HG03064 (cell line): ENCODE measurements at regions not wholly inside any gene's neighbourhood (a gene's known extent, or its start where the extent isn't known, plus 50 kb on each side); places are given as distances from the start of the nearest gene placed in this dataset.

Experiments
- ATAC-seq: cut with Tn5 transposase; IDR thresholded peaks from one replicate; pipeline ENCODE4 v1.9.1; 2021; ENCODE audit warnings: low read depth; ENCODE audit not compliant: unreplicated experiment

DNA sequence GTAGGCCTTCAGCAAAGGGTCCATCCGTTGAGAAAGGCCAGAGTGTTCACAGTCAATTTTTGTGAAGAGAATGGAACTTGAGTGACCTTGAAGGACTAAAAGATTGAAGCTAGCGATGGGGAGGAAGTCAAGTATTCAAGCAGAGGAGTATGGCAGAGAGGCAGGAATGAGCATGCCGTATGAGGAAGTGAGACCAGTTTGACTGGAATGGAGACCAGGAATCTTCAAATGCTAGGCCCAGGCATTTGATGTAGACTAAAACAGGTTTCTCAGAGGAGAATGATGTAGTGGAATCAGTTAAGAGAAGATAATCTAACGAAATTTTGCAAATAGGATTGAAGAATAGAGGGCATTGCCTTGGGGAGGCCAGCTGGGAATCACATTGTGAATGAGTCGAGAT lies 90.4 kb upstream of the SEMA6A start:
- ATAC-seq = no peak

DNA sequence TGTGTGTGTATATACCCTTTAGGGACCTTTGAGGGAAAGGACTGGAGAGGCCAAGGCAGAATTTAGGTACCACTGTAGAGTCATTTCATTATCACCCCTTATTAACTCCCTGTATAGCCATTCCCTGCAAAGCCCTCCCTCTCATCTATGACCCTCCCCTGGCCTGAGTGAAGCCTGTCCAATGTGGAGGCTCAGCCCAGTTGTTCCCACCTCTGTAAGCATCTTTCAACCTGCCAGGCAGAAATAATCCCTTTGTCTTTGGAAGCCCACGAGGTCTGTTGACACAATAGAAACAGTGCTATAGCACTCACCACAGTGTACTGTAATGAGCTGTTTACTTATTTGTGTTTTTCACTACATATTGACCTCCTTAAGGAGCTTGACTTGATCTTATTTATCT lies 88.5 kb upstream of the SEMA6A start:
- ATAC-seq = no peak

DNA sequence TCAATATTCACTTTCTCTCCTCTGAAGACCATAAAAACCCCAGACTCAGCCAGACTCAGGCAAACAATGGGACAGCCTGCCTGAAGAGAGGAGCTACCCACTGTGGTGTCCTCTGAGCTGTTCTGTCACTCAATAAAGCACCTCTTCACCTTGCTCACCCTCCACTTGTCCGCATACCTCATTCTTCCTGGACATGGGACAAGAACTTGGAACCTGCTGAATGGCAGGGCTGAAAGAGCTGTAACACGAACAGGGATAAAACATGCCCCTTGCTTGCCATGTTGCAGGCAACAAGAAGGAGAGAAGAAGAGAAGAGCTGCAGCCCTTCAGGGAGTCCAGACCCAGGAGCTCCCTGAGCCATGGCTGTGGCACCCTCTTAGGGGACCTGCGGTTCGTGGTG lies 86.8 kb upstream of the SEMA6A start:
- no peak for ATAC-seq

GRCh38 chr5:116660929-116661328 lies 86.3 kb upstream of the SEMA6A start:
- ATAC-seq = no peak

DNA sequence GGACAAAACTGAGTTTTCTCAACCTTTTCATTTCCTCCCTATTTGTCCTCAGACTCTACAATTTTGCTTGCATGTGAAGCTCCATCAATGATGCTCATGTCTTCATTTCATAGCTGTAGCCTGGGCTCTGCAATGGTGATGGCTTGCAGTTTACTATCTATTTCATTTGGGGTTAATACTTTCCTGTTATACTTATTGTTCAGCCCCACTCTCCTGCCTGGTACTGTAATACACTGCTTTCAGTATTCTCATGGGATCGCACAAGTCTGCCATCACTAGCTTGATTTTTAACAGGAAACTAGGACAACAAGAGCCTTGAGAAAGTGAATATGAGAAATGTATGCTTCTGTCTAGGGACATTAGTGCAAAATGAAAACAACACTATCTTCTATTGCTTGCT lies 84.2 kb upstream of the SEMA6A start:
- ATAC-seq = no peak

GRCh38 chr5:116658141-116658540 lies 83.5 kb upstream of the SEMA6A start:
- no peak for ATAC-seq

- no peak for ATAC-seq
Observed at GRCh38 chr5:116655431-116655830, 80.8 kb upstream of the SEMA6A start.

DNA sequence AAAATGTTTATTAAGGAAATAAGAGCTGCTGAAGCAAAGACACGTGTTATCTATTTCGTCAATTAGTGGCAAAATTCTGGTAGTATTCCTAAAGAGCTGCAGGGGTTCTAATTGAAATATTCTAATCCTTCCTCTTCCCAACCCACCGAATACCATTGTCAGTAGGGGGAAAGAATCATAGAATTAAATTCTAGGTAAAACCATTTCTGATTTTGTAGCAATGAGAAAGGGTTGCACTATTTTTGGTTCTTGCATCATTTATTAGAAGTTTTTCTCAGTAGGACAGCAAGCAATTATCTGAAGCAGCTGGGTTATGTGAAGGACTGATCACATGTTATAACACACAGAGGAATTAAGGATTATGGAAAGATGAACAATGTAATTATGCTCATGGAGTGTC lies 80.3 kb upstream of the SEMA6A start:
- ATAC-seq = no peak

DNA sequence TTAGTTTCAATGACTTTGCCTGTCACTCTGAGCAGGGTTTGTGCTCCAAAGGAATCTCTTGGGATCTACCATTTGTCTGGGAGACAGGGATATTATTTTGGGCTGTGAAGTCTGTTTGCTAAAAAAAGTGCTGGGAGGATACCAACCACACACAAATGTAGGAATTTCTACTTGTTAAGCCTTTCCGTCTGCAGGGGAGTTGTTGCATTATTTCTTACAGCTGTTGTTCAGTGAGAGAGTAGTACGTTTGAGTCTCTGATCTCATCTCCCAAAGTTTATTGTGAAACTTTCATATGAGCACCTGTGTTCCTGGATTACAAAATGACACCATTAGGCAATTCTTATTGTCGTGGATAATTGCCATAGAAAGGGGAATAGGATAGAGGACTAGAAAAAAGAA lies 78.3 kb upstream of the SEMA6A start:
- no peak for ATAC-seq

- peak; percentile 79 for ATAC-seq
Observed at GRCh38 chr5:116652196-116652729, 77.6 kb upstream of the SEMA6A start.

GRCh38 chr5:116651653-116652052 lies 77.0 kb upstream of the SEMA6A start:
- ATAC-seq = no peak

- ATAC-seq = no peak
Observed at GRCh38 chr5:116650964-116651363, 76.3 kb upstream of the SEMA6A start.

DNA sequence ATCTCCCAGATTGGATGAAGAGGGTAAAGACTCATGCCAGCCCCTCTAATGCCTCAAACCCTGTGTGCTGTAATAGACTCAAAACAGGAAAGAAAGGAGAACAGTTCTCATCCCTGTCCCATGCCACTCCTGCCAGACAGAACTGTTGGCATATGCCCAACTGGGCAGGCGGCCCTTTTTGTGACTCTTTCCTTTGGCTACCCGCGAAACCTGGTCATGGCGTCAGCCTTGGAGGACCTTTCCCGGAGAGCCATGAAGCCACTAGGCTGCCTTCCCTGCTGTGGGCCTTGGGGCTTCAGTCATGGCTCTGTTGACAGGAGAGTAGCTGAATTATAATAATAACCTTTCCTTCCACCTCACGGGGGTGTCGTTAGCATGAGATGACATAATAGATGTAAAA lies 75.9 kb upstream of the SEMA6A start:
- no peak for ATAC-seq

- no peak for ATAC-seq
Observed at GRCh38 chr5:116646611-116647289, 72.1 kb upstream of the SEMA6A start.

DNA sequence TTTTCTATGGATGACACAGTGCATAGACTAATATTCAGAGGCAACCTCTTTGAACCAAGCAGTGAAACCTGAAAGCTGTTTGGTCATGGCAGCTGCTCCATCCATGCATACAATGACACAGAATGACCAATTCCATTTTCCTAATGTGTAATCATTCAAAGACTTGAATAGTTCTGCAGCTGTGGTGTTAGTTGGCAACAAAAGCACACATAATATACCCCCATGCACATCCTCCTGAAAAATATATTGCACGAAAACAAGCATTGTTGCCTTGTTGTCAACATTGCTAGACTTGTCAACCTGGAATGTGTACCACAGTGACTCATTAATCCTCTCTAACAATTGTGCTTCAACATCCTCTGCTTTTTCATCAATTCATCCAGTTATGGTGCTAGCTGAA lies 71.0 kb upstream of the SEMA6A start:
- ATAC-seq = peak; percentile 71

DNA sequence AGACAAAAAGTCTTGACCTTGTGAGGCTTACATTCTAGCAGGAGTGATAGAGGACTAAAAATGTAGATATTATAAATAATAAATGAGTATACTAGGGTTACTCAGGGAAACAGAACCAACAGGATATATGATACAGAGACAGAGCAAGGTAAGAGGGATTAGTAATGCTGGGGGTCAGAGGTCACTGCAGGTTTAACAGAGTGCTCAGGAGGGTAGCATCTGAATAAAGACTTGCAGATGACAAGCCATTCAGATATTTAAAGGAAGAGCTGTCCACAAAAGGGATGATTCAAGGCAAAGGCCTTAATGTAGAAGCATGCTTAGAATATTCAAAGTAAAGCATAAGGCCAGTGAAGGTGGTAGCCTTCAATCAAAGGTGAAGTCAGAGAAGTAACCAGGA lies 65.6 kb upstream of the SEMA6A start:
- ATAC-seq = no peak

DNA sequence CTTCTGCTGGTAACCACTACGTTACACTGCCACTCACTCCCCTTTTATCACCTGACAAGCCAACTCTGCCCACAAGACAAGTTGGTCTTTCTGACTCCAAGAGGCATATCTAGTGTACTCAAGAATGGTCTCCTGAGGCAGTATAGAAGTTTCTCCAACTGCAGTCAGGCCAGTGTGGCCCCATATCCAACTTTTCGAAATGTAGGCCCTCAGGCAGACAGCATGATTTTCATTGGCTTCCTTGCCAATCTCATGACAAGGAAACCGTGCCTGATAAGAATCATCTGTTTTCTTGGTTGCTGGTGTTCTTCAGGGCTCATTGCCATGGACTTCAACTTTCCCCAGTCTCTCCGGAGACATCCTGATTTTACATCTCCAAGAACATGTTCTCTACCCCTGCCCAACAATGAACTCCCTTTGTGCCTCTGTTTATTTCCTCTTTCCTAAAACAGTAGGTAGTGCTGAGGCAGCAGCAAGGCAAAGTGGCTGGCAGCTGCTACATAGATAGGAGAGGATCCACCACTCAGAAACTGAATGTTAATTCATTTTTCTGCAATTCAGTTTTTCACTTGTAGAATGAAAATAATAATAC lies 62.6 kb upstream of the SEMA6A start:
- ATAC-seq = no peak

- no peak for ATAC-seq
Observed at GRCh38 chr5:116632890-116633289, 58.3 kb upstream of the SEMA6A start.

GRCh38 chr5:116631147-116631546 lies 56.5 kb upstream of the SEMA6A start:
- ATAC-seq = no peak

- ATAC-seq = no peak
Observed at GRCh38 chr5:116629168-116629567, 54.5 kb upstream of the SEMA6A start.

DNA sequence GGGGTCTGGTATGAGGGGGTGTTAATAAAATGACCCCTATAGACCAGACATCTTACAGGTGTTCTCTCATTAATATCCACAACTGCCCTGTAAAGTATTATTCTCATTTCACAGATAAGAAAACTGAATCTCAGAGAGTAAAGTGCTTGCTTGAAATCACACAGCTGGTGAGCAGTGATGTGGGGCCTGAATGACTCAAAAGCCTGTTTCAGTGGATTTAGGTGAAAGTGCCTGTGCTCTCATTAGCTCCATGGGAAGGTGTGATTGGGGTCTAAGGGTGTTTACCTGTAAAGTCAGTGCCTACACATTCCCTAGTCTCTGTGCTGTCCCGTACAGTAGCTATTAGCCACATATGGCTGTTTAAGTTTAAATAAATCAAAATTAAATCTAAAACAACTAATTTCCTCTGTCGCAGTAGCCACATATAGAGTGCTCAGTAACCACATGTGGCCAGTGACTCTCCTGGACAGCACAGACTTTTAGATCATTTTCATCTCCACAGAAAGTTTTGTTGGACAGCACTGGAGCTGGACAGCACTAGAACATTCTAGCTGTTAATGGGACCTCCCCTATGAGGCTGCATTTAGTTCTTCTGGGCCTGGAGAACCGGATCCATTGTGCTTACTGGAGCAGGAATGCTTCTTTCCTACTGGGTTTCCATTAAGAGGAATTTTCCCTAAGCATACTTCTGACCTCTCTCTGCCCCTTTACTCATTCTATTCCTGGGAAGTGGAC lies 52.5 kb upstream of the SEMA6A start:
- ATAC-seq = peak; percentile 92

- no peak for ATAC-seq
Observed at GRCh38 chr5:116626272-116626723, 51.7 kb upstream of the SEMA6A start.
